SK-N-SH (cell line): ENCODE measurements at regions not wholly inside any gene's neighbourhood (a gene's known extent, or its start where the extent isn't known, plus 50 kb on each side); places are given as distances from the start of the nearest gene placed in this dataset.

Source experiments
- CTCF ChIA-PET: fragments of 300-600, 350-600 bp; formaldehyde crosslinking; extraction: SDS; loops from one replicate; lab custom pipeline; 2021; lab: Yijun Ruan, JAX
- POLR2A ChIA-PET: fragments of 350-600 bp; sonication (Branson Sonifier 250); formaldehyde crosslinking; extraction: SDS; loops from one replicate; lab custom pipeline; 2020; ENCODE audit warnings: antibody characterized with exemption, inconsistent platforms; lab: Yijun Ruan, JAX
- DNase-seq: peaks from one replicate; pipeline ENCODE4 v3.0.0; 2012
- H2AFZ ChIP-seq: fragments of 200-600 bp; sonication (generic); 2 replicates; pipeline ENCODE4 v1.8.1; 2016; ENCODE audit warnings: antibody characterized with exemption, mild to moderate bottlenecking, low read depth
- H3F3A ChIP-seq: fragments of 200-600 bp; sonication (generic); replicated peaks from 2 replicates; pipeline ENCODE3; 2016; ENCODE audit warnings: antibody characterized with exemption, mild to moderate bottlenecking; ENCODE audit not compliant: insufficient read depth
- H3K27ac ChIP-seq, 2 experiments: fragments of 200-500 bp in 1 of 2; fragments of 200-600 bp in 1 of 2; sonication (Bioruptor generic) in 1 of 2; sonication (generic), shearing (Covaris generic) in 1 of 2; 2 replicates each; pipeline versions ENCODE4 v1.5.1 to v1.6.1; 2014 to 2016; ENCODE audit warnings: low read depth in 2 of 2, inconsistent platforms in 1 of 2, low read length in 1 of 2, mild to moderate bottlenecking in 1 of 2, mixed read lengths in 1 of 2
- H3K27me3 ChIP-seq: fragments of 200-600 bp; sonication (generic), shearing (Covaris generic); 2 replicates; pipeline ENCODE4 v1.6.1; 2016; ENCODE audit warnings: mixed run types; ENCODE audit not compliant: insufficient read depth
- H3K36me3 ChIP-seq, 2 experiments: fragments of 200-500 bp in 1 of 2; fragments of 200-600 bp in 1 of 2; sonication (Bioruptor generic) in 1 of 2; sonication (generic) in 1 of 2; replicated peaks in 1 of 2; 2 replicates each; pipeline versions ENCODE3 to v1.5.1; 2014 to 2016; ENCODE audit warnings: low read length in 1 of 2, mild to moderate bottlenecking in 1 of 2; ENCODE audit not compliant: insufficient read depth in 2 of 2, control insufficient read depth in 1 of 2
- H3K4me1 ChIP-seq, 2 experiments: fragments of 200-500 bp in 1 of 2; fragments of 200-600 bp in 1 of 2; sonication (Bioruptor generic) in 1 of 2; sonication (generic), shearing (Covaris generic) in 1 of 2; 2 replicates each; pipeline versions ENCODE4 v1.5.1 to v1.6.1; 2014 to 2016; ENCODE audit warnings: low read depth in 1 of 2, low read length in 1 of 2, mixed run types in 1 of 2; ENCODE audit not compliant: insufficient read depth in 2 of 2, control insufficient read depth in 1 of 2
- H3K4me2 ChIP-seq: fragments of 200-600 bp; sonication (generic), shearing (Covaris generic); 2 replicates; pipeline ENCODE4 v1.6.1; 2017; ENCODE audit warnings: mixed run types
- H3K4me3 ChIP-seq, 2 experiments: fragments of 200-500 bp in 1 of 2; fragments of 200-600 bp in 1 of 2; sonication (Bioruptor generic) in 1 of 2; sonication (generic), shearing (Covaris generic) in 1 of 2; 2 replicates each; pipeline versions ENCODE4 v1.5.1 to v1.8.1; 2014 to 2016; ENCODE audit warnings: low read depth in 2 of 2, inconsistent platforms in 1 of 2, low read length in 1 of 2, mild to moderate bottlenecking in 1 of 2, mixed read lengths in 1 of 2, moderate library complexity in 1 of 2
- H3K79me2 ChIP-seq: fragments of 200-600 bp; sonication (generic); 2 replicates; pipeline ENCODE4 v1.8.1; 2017; ENCODE audit warnings: mild to moderate bottlenecking; ENCODE audit not compliant: insufficient read depth
- H3K9ac ChIP-seq: fragments of 200-600 bp; sonication (generic); 2 replicates; pipeline ENCODE4 v1.6.1; 2017; ENCODE audit warnings: mixed run types
- H3K9me2 ChIP-seq: fragments of 200-600 bp; sonication (generic); 2 replicates; pipeline ENCODE4 v1.6.1; 2017; ENCODE audit warnings: mixed run types
- H3K9me3 ChIP-seq: fragments of 200-600 bp; sonication (generic); 2 replicates; pipeline ENCODE4 v1.6.1; 2017; ENCODE audit warnings: mixed run types, mild to moderate bottlenecking, moderate library complexity
- H4K20me1 ChIP-seq: fragments of 200-600 bp; sonication (generic); 2 replicates; pipeline ENCODE4 v1.6.1; 2017; ENCODE audit warnings: mild to moderate bottlenecking, mixed run types; ENCODE audit not compliant: insufficient read depth
- CHD2 ChIP-seq: fragments of 150-350 bp; IDR thresholded peaks from 2 replicates; pipeline ENCODE4 v1.6.1; 2018; ENCODE audit warnings: low read length; ENCODE audit not compliant: partially characterized antibody
- FOXM1 ChIP-seq: IDR thresholded peaks from 2 replicates; pipeline ENCODE4 v1.4.0; 2012; ENCODE audit warnings: low read depth, mild to moderate bottlenecking
- IRF3 ChIP-seq: fragments of 150-350 bp; IDR thresholded peaks from 2 replicates; pipeline ENCODE4 v1.6.1; 2016; ENCODE audit warnings: mild to moderate bottlenecking, low read depth, low read length
- JUND ChIP-seq: IDR thresholded peaks from 2 replicates; pipeline ENCODE4 v1.4.0; 2012
- MXI1 ChIP-seq: IDR thresholded peaks from 2 replicates; pipeline ENCODE4 v1.6.1; 2012; ENCODE audit warnings: mild to moderate bottlenecking, low read depth, low read length, improper control_type of control experiment
- NFIC ChIP-seq: IDR thresholded peaks from 2 replicates; pipeline ENCODE4 v1.4.0; 2012; ENCODE audit warnings: borderline replicate concordance
- NRF1 ChIP-seq: IDR thresholded peaks from 2 replicates; pipeline ENCODE4 v1.6.1; 2012; ENCODE audit warnings: low read depth, mild to moderate bottlenecking, low read length
- RXRA ChIP-seq: IDR thresholded peaks from 2 replicates; pipeline ENCODE4 v1.4.0; 2012; ENCODE audit warnings: low read depth, mild to moderate bottlenecking, borderline replicate concordance
- SMC3 ChIP-seq: IDR thresholded peaks from 2 replicates; pipeline ENCODE4 v1.6.1; 2012; ENCODE audit warnings: low read depth, low read length, improper control_type of control experiment
- TCF12 ChIP-seq: IDR thresholded peaks from 2 replicates; pipeline ENCODE4 v1.4.0; 2012
- YY1 ChIP-seq: IDR thresholded peaks from 2 replicates; pipeline ENCODE4 v1.4.0; 2012; ENCODE audit warnings: low read depth, mild to moderate bottlenecking
- WGBS: methylation state at CpG from one replicate; pipeline ENCODE4 v1.1.6; 2017; ENCODE audit warnings: low lambda C conversion rate; 5-methylcytosine and 5-hydroxymethylcytosine counted together
- TF ChIP-seq, protein P1 (sequence below): IDR thresholded peaks from 2 replicates; pipeline ENCODE4 v1.6.1; 2012; ENCODE audit warnings: mild to moderate bottlenecking, low read depth, low read length, moderate library complexity
- TF ChIP-seq, protein P2 (sequence below): IDR thresholded peaks from 2 replicates; pipeline ENCODE4; 2012
- TF ChIP-seq, protein P3 (sequence below): fragments of 200-600 bp; sonication (generic); IDR thresholded peaks from 2 replicates; pipeline ENCODE4 v1.6.1; 2017; ENCODE audit warnings: antibody characterized with exemption, mild to moderate bottlenecking, moderate library complexity

GRCh38 chr4:174120446-174121295 is 162.8 kb downstream of the FBXO8 start (continued):
- TF ChIP-seq, protein P1, sequence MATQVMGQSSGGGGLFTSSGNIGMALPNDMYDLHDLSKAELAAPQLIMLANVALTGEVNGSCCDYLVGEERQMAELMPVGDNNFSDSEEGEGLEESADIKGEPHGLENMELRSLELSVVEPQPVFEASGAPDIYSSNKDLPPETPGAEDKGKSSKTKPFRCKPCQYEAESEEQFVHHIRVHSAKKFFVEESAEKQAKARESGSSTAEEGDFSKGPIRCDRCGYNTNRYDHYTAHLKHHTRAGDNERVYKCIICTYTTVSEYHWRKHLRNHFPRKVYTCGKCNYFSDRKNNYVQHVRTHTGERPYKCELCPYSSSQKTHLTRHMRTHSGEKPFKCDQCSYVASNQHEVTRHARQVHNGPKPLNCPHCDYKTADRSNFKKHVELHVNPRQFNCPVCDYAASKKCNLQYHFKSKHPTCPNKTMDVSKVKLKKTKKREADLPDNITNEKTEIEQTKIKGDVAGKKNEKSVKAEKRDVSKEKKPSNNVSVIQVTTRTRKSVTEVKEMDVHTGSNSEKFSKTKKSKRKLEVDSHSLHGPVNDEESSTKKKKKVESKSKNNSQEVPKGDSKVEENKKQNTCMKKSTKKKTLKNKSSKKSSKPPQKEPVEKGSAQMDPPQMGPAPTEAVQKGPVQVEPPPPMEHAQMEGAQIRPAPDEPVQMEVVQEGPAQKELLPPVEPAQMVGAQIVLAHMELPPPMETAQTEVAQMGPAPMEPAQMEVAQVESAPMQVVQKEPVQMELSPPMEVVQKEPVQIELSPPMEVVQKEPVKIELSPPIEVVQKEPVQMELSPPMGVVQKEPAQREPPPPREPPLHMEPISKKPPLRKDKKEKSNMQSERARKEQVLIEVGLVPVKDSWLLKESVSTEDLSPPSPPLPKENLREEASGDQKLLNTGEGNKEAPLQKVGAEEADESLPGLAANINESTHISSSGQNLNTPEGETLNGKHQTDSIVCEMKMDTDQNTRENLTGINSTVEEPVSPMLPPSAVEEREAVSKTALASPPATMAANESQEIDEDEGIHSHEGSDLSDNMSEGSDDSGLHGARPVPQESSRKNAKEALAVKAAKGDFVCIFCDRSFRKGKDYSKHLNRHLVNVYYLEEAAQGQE, result peak; percentile 71; the same call in 1 of the 2 replicates
- TF ChIP-seq TCF12, result peak; percentile 31; the same call in 1 of the 2 replicates
- peak; percentile 72 for TF ChIP-seq NRF1

DNA sequence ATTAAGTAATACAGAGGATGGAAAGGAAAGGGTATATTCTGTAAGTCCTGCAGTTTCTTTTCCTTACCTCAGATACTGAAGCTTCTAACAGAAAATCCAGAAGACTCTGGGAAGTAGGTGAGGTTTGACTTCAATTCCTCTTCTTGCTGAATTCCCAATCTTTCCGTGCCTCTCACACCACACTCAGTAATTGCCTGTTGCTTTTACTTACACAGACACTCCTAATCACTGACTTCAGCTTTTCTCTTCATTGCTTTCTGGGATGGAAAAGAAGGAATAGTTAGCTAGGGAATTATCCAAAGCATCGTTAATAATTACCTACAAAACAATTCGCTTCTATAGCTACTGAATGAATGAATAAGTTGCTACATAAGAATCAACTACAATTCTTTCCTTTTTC is 163.6 kb downstream of the FBXO8 start:
- CTCF ChIA-PET, result interaction anchor here (0.7 to 2.0 kb wide), 21 partner anchors 13 to 614 kb away, joined by 3 to 22 read pairs (median 4); no protein-coding TSS in a partner anchor
- peaks cover 0 to 6% of the 10 kb centered on the region in 2 experiments for H3K36me3 ChIP-seq
- no peaks in the 10 kb centered on the region for H4K20me1 ChIP-seq
- POLR2A ChIA-PET, result interaction anchor here (0.7 to 2.1 kb wide), 16 partner anchors 15 to 611 kb away, joined by 3 to 27 read pairs (median 4); no protein-coding TSS in a partner anchor
- peaks cover 4 to 11% of the 10 kb centered on the region in 2 experiments; a peak in 2 of 4 replicates for H3K4me1 ChIP-seq
- peak overlapping the region; percentile 13 for H3K9ac ChIP-seq
- no peaks in the 10 kb centered on the region for H3F3A ChIP-seq
- no peaks in the 10 kb centered on the region for H3K79me2 ChIP-seq
- H3K9me3 ChIP-seq, result no peaks in the 10 kb centered on the region
- H3K9me2 ChIP-seq, result no peaks in the 10 kb centered on the region
- TF ChIP-seq RXRA, result no peak
- TF ChIP-seq YY1, result no peak
- TF ChIP-seq CHD2, result no peak
- TF ChIP-seq, protein P2, sequence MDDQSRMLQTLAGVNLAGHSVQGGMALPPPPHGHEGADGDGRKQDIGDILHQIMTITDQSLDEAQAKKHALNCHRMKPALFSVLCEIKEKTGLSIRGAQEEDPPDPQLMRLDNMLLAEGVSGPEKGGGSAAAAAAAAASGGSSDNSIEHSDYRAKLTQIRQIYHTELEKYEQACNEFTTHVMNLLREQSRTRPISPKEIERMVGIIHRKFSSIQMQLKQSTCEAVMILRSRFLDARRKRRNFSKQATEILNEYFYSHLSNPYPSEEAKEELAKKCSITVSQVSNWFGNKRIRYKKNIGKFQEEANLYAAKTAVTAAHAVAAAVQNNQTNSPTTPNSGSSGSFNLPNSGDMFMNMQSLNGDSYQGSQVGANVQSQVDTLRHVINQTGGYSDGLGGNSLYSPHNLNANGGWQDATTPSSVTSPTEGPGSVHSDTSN, result no peak
- 13% methylated on average over 3 of the region's 3 CpGs for WGBS
- H3K4me2 ChIP-seq, result peak overlapping the region; percentile 64
- peak overlapping the region; percentile 88 for H2AFZ ChIP-seq
- peak overlapping the region; percentile 49 to 100; a peak in 3 of 4 replicates for H3K27ac ChIP-seq
- DNase-seq, result no peak
- H3K27me3 ChIP-seq, result no peaks in the 10 kb centered on the region
- H3K4me3 ChIP-seq, result peak overlapping the region; percentile 40 to 59

DNA sequence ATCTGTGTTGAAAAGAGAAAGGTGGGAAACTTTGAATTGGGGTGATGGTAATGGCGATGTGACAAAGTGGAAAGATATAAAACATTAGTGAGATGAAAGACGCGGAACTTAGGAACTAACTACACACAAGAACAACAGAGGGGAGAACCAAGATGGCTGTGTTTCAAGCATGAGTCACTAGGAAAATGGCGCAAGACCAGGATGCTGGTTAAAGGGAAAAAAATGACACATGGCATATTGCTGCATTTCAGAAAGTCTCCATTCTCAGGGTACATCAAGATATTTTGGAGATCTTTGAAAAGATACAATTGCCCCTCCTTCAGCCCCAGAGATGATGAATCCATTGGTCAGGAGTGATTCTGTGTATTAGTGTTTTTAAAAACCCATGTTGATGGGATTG is 164.4 kb downstream of the FBXO8 start:
- H2AFZ ChIP-seq, result peak overlapping the region; percentile 86
- H3K36me3 ChIP-seq, result peaks cover 0 to 8% of the 10 kb centered on the region in 2 experiments
- POLR2A ChIA-PET, result interaction anchor here (1.1 to 2.4 kb wide), 25 partner anchors 9 to 600 kb away, joined by 3 to 27 read pairs (median 6); partner anchors contain the start of gene HAND2
- no peaks in the 10 kb centered on the region for H3F3A ChIP-seq
- H3K27ac ChIP-seq, result peak overlapping the region; percentile 49 to 100
- H3K9ac ChIP-seq, result no peak overlapping the region
- no peaks in the 10 kb centered on the region for H3K9me3 ChIP-seq
- H3K4me1 ChIP-seq, result peaks cover 4 to 12% of the 10 kb centered on the region in 2 experiments; a peak in 2 of 4 replicates
- no peaks in the 10 kb centered on the region for H3K27me3 ChIP-seq
- 32% methylated on average over 4 of the region's 4 CpGs for WGBS
- H4K20me1 ChIP-seq, result no peaks in the 10 kb centered on the region
- CTCF ChIA-PET, result interaction anchor here (1.0 to 2.0 kb wide), 8 partner anchors 13 to 189 kb away, joined by 3 to 22 read pairs (median 4); no protein-coding TSS in a partner anchor
- H3K4me3 ChIP-seq, result peak overlapping the region in 1 of 2 experiments; percentile 40; a peak in 2 of 4 replicates
- H3K9me2 ChIP-seq, result no peaks in the 10 kb centered on the region
- 0 out of 2 replicates have a peak overlapping the region, but pooled peaks have one; percentile 0 for H3K4me2 ChIP-seq
- peak; percentile 39 for DNase-seq
- H3K79me2 ChIP-seq, result no peaks in the 10 kb centered on the region
- TF ChIP-seq NFIC, result no peak
- TF ChIP-seq IRF3, result no peak
- peak; percentile 40; the same call in 1 of the 2 replicates for TF ChIP-seq MXI1
- no peak for TF ChIP-seq NRF1
- TF ChIP-seq JUND, result peak; percentile 54; the same call in 1 of the 2 replicates
- TF ChIP-seq SMC3, result no peak
- no peak for TF ChIP-seq FOXM1
- TF ChIP-seq, protein P3, sequence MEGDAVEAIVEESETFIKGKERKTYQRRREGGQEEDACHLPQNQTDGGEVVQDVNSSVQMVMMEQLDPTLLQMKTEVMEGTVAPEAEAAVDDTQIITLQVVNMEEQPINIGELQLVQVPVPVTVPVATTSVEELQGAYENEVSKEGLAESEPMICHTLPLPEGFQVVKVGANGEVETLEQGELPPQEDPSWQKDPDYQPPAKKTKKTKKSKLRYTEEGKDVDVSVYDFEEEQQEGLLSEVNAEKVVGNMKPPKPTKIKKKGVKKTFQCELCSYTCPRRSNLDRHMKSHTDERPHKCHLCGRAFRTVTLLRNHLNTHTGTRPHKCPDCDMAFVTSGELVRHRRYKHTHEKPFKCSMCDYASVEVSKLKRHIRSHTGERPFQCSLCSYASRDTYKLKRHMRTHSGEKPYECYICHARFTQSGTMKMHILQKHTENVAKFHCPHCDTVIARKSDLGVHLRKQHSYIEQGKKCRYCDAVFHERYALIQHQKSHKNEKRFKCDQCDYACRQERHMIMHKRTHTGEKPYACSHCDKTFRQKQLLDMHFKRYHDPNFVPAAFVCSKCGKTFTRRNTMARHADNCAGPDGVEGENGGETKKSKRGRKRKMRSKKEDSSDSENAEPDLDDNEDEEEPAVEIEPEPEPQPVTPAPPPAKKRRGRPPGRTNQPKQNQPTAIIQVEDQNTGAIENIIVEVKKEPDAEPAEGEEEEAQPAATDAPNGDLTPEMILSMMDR, result no peak
